ENCODE measurements at regions not wholly inside any gene's neighbourhood (a gene's known extent, or its start where the extent isn't known, plus 50 kb on each side); places are given as distances from the start of the nearest gene placed in this dataset.
A peak's percentile ranks its signal among the peaks of the same experiment; 100 is the strongest.

DNA sequence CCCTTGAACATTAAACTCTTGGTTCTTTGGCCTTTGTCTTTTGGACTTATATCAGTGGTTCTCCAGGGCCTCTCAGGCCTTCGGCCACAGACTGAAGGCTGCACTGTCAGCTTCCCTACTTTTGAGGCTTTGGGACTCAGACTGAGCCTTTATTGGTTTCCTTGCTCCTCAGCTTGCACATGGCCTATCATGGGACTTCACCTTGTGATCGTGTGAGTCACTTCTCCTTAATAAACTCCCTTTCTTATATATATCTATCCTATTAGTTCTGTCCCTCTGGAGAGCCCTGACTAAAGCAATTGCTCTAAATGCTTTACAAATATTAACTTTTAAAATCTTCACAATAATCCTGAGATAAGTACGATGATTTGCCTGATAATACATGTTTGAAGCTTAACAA lies 353.6 kb upstream of the TRIB2 start:
- no peak for DNase-seq (ENCODE audit: insufficient read length, low spot score, missing footprints)
- H3K4me2 ChIP-seq (ENCODE audit: insufficient read depth, low read length) = no peak overlapping the region
- TF ChIP-seq, protein P1, sequence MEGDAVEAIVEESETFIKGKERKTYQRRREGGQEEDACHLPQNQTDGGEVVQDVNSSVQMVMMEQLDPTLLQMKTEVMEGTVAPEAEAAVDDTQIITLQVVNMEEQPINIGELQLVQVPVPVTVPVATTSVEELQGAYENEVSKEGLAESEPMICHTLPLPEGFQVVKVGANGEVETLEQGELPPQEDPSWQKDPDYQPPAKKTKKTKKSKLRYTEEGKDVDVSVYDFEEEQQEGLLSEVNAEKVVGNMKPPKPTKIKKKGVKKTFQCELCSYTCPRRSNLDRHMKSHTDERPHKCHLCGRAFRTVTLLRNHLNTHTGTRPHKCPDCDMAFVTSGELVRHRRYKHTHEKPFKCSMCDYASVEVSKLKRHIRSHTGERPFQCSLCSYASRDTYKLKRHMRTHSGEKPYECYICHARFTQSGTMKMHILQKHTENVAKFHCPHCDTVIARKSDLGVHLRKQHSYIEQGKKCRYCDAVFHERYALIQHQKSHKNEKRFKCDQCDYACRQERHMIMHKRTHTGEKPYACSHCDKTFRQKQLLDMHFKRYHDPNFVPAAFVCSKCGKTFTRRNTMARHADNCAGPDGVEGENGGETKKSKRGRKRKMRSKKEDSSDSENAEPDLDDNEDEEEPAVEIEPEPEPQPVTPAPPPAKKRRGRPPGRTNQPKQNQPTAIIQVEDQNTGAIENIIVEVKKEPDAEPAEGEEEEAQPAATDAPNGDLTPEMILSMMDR (IDR thresholded peaks at IDR 0.05; ENCODE audit: extremely low read depth, low read depth, low read length) = no peak
- no peaks in the 10 kb centered on the region for H4K20me1 ChIP-seq (ENCODE audit: insufficient read depth, low read length)
- no peaks in the 10 kb centered on the region for H3K27me3 ChIP-seq (ENCODE audit: insufficient read depth, low read length)
- no peaks in the 10 kb centered on the region for H3K9me3 ChIP-seq (ENCODE audit: low read depth, low read length)
- no peaks in the 10 kb centered on the region for H3K4me1 ChIP-seq (ENCODE audit: insufficient read depth, low read length)
- no peaks in the 10 kb centered on the region for H3K79me2 ChIP-seq (ENCODE audit: insufficient read depth, low read length)
- no peak overlapping the region for H2AFZ ChIP-seq (ENCODE audit: low read length)
- no peak overlapping the region for H3K4me3 ChIP-seq (ENCODE audit: insufficient read depth, low read length)
- H3K36me3 ChIP-seq (ENCODE audit: insufficient read depth, low read length) = no peaks in the 10 kb centered on the region
- H3K27ac ChIP-seq (ENCODE audit: low read depth, low read length) = no peak overlapping the region

- H3K27me3 ChIP-seq (ENCODE audit: insufficient read depth, low read length) = no peaks in the 10 kb centered on the region
- no peaks in the 10 kb centered on the region for H3K79me2 ChIP-seq (ENCODE audit: insufficient read depth, low read length)
Measured at GRCh38 chr2:12363569-12363968, 353.2 kb upstream of the TRIB2 start.

DNA sequence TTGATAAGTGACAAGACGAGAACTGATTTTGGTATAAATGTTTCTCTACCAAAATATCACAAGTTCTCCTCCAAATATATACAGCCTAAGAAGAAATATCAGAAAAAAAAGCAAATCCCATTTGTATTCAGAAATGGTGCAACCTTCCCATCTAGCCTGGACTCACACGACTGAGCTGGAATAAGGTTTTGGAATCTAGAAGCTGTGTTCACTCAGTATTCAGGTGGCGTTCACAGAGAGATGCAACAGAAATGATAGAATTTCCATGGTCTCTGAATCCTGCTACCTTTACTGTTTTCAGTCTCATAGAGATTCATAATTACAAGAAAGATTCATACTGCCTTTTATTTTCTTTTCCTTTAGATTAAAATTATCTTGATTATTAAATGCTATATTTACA lies 347.2 kb upstream of the TRIB2 start:
- TF ChIP-seq, protein P1 (IDR thresholded peaks at IDR 0.05; ENCODE audit: extremely low read depth, low read depth, low read length) = no peak
- H2AFZ ChIP-seq (ENCODE audit: low read length) = no peak overlapping the region
- H3K9me3 ChIP-seq (ENCODE audit: low read depth, low read length) = no peaks in the 10 kb centered on the region

More at GRCh38 chr2:12363569-12363968, 353.2 kb upstream of the TRIB2 start:
- Histone ChIP-seq H3K36me3 (ENCODE audit: insufficient read depth, low read length) (no peaks in the 10 kb centered on the region), H3K27ac (ENCODE audit: low read depth, low read length) (no peak overlapping the region), H2AFZ (ENCODE audit: low read length) (no peak overlapping the region), H3K4me2 (ENCODE audit: insufficient read depth, low read length) (no peak overlapping the region), H4K20me1 (ENCODE audit: insufficient read depth, low read length) (no peaks in the 10 kb centered on the region), H3K4me1 (ENCODE audit: insufficient read depth, low read length) (no peaks in the 10 kb centered on the region), H3K9me3 (ENCODE audit: low read depth, low read length) (no peaks in the 10 kb centered on the region), H3K4me3 (ENCODE audit: insufficient read depth, low read length) (no peak overlapping the region)
- TF ChIP-seq, protein P1 (IDR thresholded peaks at IDR 0.05; ENCODE audit: extremely low read depth, low read depth, low read length) = no peak
- no peak for DNase-seq (ENCODE audit: insufficient read length, low spot score, missing footprints)

DNA sequence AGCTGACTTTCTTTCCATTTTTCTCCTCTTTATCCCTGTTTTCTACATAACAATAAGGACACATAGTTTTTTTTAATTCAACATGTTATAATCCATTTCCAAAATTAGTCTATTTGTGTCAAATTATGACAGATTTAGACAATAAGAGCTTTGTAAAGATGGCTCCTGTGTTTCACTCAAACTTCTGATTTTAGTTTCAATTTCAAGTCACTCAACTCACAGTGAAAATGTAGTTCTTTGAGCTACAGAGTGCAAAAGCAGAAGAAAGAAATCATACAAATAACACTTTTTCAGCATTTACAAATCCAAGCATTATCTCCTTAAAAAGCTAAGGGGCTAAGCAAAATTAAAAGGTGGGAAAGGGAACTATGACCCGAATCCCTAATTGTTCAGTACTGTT lies 340.7 kb upstream of the TRIB2 start:
- no peak overlapping the region for H3K4me3 ChIP-seq (ENCODE audit: insufficient read depth, low read length)
- H3K4me2 ChIP-seq (ENCODE audit: insufficient read depth, low read length) = peak overlapping the region; percentile 2
- DNase-seq (ENCODE audit: insufficient read length, low spot score, missing footprints) = no peak
- TF ChIP-seq, protein P1 (IDR thresholded peaks at IDR 0.05; ENCODE audit: extremely low read depth, low read depth, low read length) = no peak
- no peaks in the 10 kb centered on the region for H3K27me3 ChIP-seq (ENCODE audit: insufficient read depth, low read length)
- H3K4me1 ChIP-seq (ENCODE audit: insufficient read depth, low read length) = peaks cover 5% of the 10 kb centered on the region
- H3K27ac ChIP-seq (ENCODE audit: low read depth, low read length) = no peak overlapping the region
- no peaks in the 10 kb centered on the region for H3K9me3 ChIP-seq (ENCODE audit: low read depth, low read length)
- no peaks in the 10 kb centered on the region for H4K20me1 ChIP-seq (ENCODE audit: insufficient read depth, low read length)
- no peaks in the 10 kb centered on the region for H3K36me3 ChIP-seq (ENCODE audit: insufficient read depth, low read length)
- H3K79me2 ChIP-seq (ENCODE audit: insufficient read depth, low read length) = no peaks in the 10 kb centered on the region
- H2AFZ ChIP-seq (ENCODE audit: low read length) = peak overlapping the region; percentile 36

More for the DNA sequence above, 347.2 kb upstream of the TRIB2 start:
- no peaks in the 10 kb centered on the region for H3K79me2 ChIP-seq (ENCODE audit: insufficient read depth, low read length)
- H3K4me3 ChIP-seq (ENCODE audit: insufficient read depth, low read length) = no peak overlapping the region
- no peaks in the 10 kb centered on the region for H3K36me3 ChIP-seq (ENCODE audit: insufficient read depth, low read length)
- no peak for DNase-seq (ENCODE audit: insufficient read length, low spot score, missing footprints)
- H3K4me1 ChIP-seq (ENCODE audit: insufficient read depth, low read length) = peaks cover 5% of the 10 kb centered on the region
- no peaks in the 10 kb centered on the region for H3K27me3 ChIP-seq (ENCODE audit: insufficient read depth, low read length)
- H3K4me2 ChIP-seq (ENCODE audit: insufficient read depth, low read length) = no peak overlapping the region
- H3K27ac ChIP-seq (ENCODE audit: low read depth, low read length) = no peak overlapping the region
- H4K20me1 ChIP-seq (ENCODE audit: insufficient read depth, low read length) = no peaks in the 10 kb centered on the region
